GM21529 (cell line): ENCODE measurements at regions not wholly inside any gene's neighbourhood (a gene's known extent, or its start where the extent isn't known, plus 50 kb on each side); places are given as distances from the start of the nearest gene placed in this dataset.

Experiments
- ATAC-seq: cut with Tn5 transposase; IDR thresholded peaks from one replicate; pipeline ENCODE4 v1.9.1; 2021; ENCODE audit not compliant: unreplicated experiment

DNA sequence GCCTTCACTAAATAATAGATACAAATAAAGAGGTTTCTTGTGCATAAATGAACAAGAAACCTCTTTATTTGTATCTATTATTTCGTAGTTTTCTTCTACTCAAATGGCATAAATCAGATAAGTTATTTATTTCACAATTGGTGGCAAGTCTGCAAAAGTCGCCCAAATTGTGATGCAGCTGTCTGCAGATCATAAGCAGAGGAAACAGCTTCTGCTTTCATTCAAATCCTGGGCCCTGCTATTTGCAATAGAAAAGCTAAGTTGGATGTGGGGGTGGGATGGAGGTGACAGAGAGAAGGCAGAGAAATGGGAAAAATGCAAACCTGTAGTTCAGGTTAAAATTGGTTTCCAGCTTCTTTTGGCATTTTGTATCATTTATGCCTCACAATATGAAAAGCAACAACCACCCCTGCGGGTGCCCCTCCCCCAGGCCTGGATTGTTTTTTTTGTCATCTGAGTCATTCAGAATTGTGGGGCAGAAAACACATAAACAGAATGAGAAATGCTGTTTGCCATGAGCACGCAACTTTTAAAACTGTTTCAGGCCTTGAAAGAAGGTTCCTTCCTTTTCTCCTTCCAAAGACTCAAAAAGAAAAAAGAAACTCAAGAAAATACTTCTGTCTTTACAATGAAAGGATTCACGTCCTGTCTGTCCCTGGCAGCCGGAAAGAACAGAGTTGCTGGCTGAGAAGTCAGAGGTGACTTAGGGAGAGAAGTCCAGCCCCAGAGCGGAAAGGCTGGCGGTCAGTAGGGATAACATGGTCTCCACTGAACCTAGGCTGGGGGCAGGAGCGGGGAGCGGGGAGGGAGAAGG, 132.9 kb downstream of the BAMBI start:
- ATAC-seq = no peak

DNA sequence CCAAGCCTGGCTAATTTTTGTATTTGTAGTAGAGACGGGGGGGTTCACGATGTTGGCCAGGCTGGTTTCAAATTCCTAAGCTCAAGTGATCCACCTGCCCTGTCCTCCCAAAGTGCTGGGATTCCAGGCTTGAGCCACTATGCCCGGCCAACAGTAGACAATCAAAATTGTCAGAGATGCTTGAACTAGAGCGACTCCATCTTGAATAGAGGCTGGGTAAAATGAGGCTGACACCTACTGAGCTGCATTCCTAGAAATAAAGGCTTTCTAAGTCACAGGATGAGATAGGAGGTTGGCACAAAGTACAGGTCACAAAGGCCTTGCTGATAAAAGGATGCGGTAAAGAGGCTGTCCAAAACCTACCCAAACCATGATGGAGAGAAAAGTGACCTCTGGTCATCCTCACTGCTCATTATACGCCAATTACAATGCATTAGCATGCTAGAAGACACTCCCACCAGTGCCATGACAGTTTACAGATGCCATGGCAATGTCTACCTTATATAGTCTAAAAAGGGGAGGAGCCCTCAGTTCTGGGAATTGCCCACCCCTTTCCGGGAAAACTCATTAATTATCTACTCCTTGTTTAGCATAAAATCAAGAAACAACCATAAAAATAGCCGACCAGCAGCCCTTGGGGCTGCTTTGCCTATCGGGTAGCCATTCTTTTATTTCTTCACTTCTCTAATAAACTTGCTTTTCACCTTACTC, 134.5 kb downstream of the BAMBI start:
- ATAC-seq = no peak

- no peak for ATAC-seq
Measured at GRCh38 chr10:28812384-28813372, 135.4 kb downstream of the BAMBI start.

- ATAC-seq = no peak
Measured at GRCh38 chr10:28815681-28816080, 138.4 kb downstream of the BAMBI start.

DNA sequence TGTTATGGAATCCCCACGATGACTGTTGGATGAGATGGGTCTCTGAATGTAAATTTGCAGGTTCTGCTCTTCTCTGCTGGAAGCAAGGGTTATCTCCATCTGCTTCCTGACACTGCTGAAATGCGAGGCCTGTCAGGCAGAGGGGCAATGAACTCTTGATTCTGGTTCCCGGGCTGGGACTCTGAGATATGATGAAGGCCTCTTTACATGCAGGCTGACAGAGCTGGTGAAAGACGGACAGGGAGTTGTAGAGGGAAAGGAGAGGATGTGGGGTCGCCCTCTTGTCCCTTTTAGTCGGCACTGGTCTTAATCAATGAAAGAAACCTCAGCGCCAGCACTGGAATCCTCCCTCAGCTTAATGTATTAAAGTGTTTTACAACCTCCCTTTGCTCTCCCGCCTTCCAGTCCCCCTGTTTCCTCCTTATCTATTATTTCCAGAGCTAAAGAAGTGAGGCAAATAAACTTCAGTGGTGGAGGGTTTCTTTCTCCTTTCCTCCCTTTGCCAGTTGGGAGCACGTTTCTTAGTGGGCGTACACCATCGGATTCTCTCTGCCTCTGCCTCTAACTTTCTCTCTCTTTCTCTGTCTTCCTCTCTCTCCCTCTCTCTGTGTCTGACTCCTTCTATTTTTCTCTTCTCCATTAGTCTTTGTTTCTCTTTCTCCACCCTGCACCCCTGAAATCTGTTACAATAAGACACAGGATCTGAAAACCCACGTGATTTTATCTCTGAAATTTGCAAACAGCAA, 145.6 kb downstream of the BAMBI start:
- ATAC-seq = no peak

- no peak for ATAC-seq
Measured at GRCh38 chr10:28823501-28824075, 146.3 kb downstream of the BAMBI start.

- no peak for ATAC-seq
Measured at GRCh38 chr10:28833313-28833712, 156.0 kb downstream of the BAMBI start.

DNA sequence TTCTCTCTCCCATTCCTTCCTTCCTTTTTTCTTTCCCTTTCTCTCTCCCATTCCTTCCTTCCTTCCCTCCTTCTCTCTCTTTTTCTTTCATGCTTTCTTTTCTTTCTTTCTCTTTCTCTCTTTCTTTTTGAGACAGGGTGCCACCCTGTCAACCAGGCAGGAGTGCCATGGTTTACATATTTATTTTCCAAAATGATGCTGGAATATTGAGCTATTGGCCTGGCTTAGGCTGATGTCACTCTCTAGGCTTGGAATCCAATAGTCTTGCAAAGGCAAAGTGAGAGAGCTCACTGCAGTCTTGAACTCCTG, 159.1 kb downstream of the BAMBI start:
- no peak for ATAC-seq

GRCh38 chr10:28837613-28838390, 160.5 kb downstream of the BAMBI start:
- no peak for ATAC-seq

DNA sequence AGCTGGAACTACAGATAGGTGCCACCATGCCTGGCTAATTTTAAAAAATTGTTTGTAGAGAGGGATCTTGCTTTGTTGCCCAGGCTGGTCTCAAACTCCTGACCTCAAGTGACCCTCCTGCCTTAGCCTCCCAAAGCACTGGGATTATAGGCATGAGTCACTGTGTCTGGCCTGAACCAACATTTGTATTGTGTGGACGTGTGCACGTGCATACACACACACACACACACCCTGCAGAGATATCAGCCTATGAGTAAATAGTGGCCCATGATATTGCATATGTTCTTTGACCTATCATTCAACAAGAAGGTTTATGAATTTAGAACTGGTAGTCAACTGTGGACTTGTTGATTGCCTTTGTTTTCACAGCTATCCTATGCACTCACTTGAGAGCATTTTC, 161.6 kb downstream of the BAMBI start:
- ATAC-seq = no peak

DNA sequence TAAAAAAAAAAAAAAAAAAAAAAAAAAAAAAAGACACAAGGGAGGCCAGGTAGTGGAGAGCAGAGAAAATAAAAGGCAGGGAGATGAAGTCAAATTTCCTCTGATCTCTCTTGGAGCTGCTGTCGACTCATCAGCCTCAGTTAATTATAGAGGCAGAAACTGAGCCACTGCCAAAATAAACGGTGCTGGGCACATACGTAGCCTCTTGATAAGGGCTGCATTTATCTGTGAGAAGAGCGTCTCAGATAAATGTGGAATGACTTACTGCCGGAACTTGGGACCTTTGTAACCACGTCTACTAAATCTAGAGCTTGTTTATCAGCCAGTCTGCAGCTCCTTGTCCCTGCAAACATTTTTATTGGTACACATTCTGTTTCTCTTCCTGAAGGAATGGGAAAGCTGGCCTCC, 162.3 kb downstream of the BAMBI start:
- no peak for ATAC-seq

- ATAC-seq = no peak
Measured at GRCh38 chr10:28840202-28840601, 162.9 kb downstream of the BAMBI start.

DNA sequence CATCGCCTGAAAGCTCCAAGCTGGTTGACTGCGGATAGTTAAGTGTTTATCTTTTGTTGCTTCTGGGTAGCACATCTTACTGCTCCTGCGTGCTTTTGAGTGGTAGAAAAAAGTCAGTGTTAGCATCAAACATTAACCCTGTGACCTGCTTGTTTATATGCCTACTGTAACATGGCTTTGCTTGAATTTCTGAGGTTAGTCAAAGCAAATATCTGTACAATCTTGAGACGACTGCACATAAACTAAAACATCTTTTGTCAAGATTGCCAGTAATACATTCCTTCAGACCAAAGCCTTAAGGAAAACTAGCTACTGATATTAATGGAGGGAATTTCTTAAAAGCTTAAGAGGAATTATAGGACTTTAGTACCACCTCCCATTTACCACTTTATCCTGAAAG, 163.7 kb downstream of the BAMBI start:
- no peak for ATAC-seq

- no peak for ATAC-seq
Measured at GRCh38 chr10:28841625-28842024, 164.3 kb downstream of the BAMBI start.

- ATAC-seq = no peak
Measured at GRCh38 chr10:28842321-28842720, 165.0 kb downstream of the BAMBI start.

DNA sequence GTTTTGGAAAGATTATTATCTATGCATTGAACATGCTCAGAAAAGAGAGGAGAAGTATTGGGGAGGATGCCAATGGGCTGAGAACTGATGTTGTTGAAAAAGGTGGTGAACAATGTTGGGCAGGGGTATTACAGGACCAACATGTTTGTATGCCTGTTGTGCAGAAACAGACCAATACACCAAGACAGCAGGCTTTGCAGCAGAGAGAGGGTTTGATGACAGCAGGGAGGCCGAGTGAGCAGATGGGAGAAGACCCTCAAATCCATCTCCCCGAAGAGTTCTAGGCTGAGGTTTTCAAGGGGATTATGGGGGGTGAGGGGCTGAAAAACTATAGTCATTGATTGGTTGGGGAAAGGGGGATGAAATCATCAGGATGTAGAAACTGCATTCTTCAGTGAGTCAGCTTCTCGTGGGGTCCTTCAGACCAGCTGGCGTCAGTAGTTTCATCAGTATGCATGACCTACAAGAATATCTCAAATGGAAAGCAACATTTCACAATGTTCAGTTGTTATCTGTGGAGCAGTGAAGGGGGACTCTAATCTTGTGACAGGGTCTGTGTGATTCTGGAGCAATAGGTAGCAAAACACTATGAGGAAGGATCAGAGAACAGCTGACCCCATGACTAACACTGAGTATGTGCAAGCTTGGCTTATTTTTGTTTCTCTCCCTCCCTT, 167.8 kb downstream of the BAMBI start:
- no peak for ATAC-seq

GRCh38 chr10:28849309-28849708, 172.0 kb downstream of the BAMBI start:
- no peak for ATAC-seq

DNA sequence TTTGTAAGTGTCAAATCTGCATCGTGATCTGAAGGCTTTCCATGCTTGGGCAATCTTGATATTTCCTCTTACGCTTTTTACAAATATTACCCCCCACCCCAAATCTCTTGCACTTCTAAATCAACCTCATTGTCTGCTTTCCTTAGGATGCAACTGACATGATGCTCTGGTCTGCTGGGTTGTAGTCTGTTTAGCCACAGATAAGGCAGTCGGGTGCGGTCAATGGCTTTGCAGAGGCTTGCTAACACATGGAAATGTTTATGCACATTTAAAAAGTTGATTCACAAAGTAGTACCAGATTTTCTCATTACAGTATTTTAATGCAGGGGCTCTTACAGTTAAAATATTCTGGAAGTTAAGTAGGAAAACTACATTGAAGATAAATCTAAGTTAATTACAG, 172.5 kb downstream of the BAMBI start:
- ATAC-seq = no peak

- ATAC-seq = no peak
Measured at GRCh38 chr10:28850784-28851183, 173.5 kb downstream of the BAMBI start.
